ENCODE measurements at regions not wholly inside any gene's neighbourhood (a gene's known extent, or its start where the extent isn't known, plus 50 kb on each side); places are given as distances from the start of the nearest gene placed in this dataset.
A peak's percentile ranks its signal among the peaks of the same experiment; 100 is the strongest.
"Not testable (repeated sequence)": the region's sequence is repeated elsewhere in the genome, so short reads cannot be mapped to it uniquely, and the experiment has no call there.

- not testable (repeated sequence) for H2BK12ac ChIP-seq (ENCODE audit: low read length); H2BK5ac ChIP-seq (ENCODE audit: low read length); H4K8ac ChIP-seq (ENCODE audit: low read depth, low read length); H2AK5ac ChIP-seq (ENCODE audit: low read depth, low read length); H3K23ac ChIP-seq (ENCODE audit: low read depth, low read length, poor library complexity); H3K9me3 ChIP-seq (replicated peaks in 1 of 2; ENCODE audit: control insufficient read depth in 2 of 2, insufficient read depth in 1 of 2, low read depth in 1 of 2, low read length in 2 of 2); H3K18ac ChIP-seq (ENCODE audit: low read length); DNase-seq (ENCODE audit: low spot score); H2BK120ac ChIP-seq (ENCODE audit: low read depth, low read length); H2BK15ac ChIP-seq (ENCODE audit: low read length); H3K4me2 ChIP-seq (ENCODE audit: insufficient read depth, low read length, poor library complexity, severe bottlenecking); H3K27ac ChIP-seq (replicated peaks; ENCODE audit: low read length); H3K27me3 ChIP-seq (ENCODE audit: control insufficient read depth in 3 of 3, insufficient read depth in 3 of 3, low read depth in 1 of 3, low read length in 3 of 3); H3K9ac ChIP-seq (ENCODE audit: low read depth, low read length, poor library complexity); H4K91ac ChIP-seq (ENCODE audit: low read depth, low read length, poor library complexity); H3K36me3 ChIP-seq (replicated peaks in 1 of 2; ENCODE audit: control insufficient read depth in 2 of 2, insufficient read depth in 2 of 2, low read length in 2 of 2); H3K4ac ChIP-seq (ENCODE audit: low read length); H3K4me1 ChIP-seq (ENCODE audit: control insufficient read depth in 2 of 2, insufficient read depth in 1 of 2, low read depth in 1 of 2, low read length in 2 of 2); H3K79me1 ChIP-seq (ENCODE audit: low read depth, low read length); H3K14ac ChIP-seq (ENCODE audit: low read length)
- peak overlapping the region; percentile 45 to 78 for H3K4me3 ChIP-seq (ENCODE audit: low read length in 2 of 2)
- H2AFZ ChIP-seq (ENCODE audit: low read length) = peak overlapping the region; percentile 68
- WGBS, 2 donors (ENCODE audit: extremely low coverage in 2 of 2, insufficient read length in 2 of 2, insufficient replicate concordance in 1 of 2) = no CpG with 5 or more reads among the region's 27 CpGs
These were observed 77.9 kb downstream of the NR4A2 start for GRCh38 chr2:156254637-156255067.

GRCh38 chr2:156253765-156254164, 78.8 kb downstream of the NR4A2 start:
- Histone ChIP-seq H2BK12ac (ENCODE audit: low read length) (no peak overlapping the region), H4K91ac (ENCODE audit: low read depth, low read length, poor library complexity) (no peak overlapping the region), H3K27ac (replicated peaks; ENCODE audit: low read length) (no peak overlapping the region), H3K27me3 (ENCODE audit: control insufficient read depth in 3 of 3, insufficient read depth in 3 of 3, low read depth in 1 of 3, low read length in 3 of 3) (no peaks in the 10 kb centered on the region), H4K8ac (ENCODE audit: low read depth, low read length) (no peak overlapping the region), H3K4me2 (ENCODE audit: insufficient read depth, low read length, poor library complexity, severe bottlenecking) (no peak overlapping the region), H3K14ac (ENCODE audit: low read length) (no peak overlapping the region), H3K9ac (ENCODE audit: low read depth, low read length, poor library complexity) (no peak overlapping the region), H3K4me3 (ENCODE audit: low read length in 2 of 2) (peak overlapping the region in 1 of 2 donors; percentile 45), H3K4me1 (ENCODE audit: control insufficient read depth in 2 of 2, insufficient read depth in 1 of 2, low read depth in 1 of 2, low read length in 2 of 2) (no peaks in the 10 kb centered on the region), H2BK15ac (ENCODE audit: low read length) (no peak overlapping the region), H3K23ac (ENCODE audit: low read depth, low read length, poor library complexity) (no peak overlapping the region), H2AK5ac (ENCODE audit: low read depth, low read length) (no peak overlapping the region), H3K9me3 (replicated peaks in 1 of 2; ENCODE audit: control insufficient read depth in 2 of 2, insufficient read depth in 1 of 2, low read depth in 1 of 2, low read length in 2 of 2) (no peaks in the 10 kb centered on the region), H3K4ac (ENCODE audit: low read length) (no peak overlapping the region), H3K18ac (ENCODE audit: low read length) (no peak overlapping the region), H2BK5ac (ENCODE audit: low read length) (no peak overlapping the region), H2AFZ (ENCODE audit: low read length) (peak overlapping the region; percentile 68), H2BK120ac (ENCODE audit: low read depth, low read length) (no peak overlapping the region), H3K36me3 (replicated peaks in 1 of 2; ENCODE audit: control insufficient read depth in 2 of 2, insufficient read depth in 2 of 2, low read length in 2 of 2) (no peaks in the 10 kb centered on the region), H3K79me1 (ENCODE audit: low read depth, low read length) (no peaks in the 10 kb centered on the region)
- WGBS, 2 donors (ENCODE audit: extremely low coverage in 2 of 2, insufficient read length in 2 of 2, insufficient replicate concordance in 1 of 2) = no CpG with 5 or more reads among the region's 2 CpGs
- DNase-seq (ENCODE audit: low spot score) = no peak

- Histone ChIP-seq H2BK15ac (ENCODE audit: low read length) (no peak overlapping the region), H3K27ac (replicated peaks; ENCODE audit: low read length) (no peak overlapping the region), H3K4me3 (ENCODE audit: low read length in 2 of 2) (no peak overlapping the region), H3K4me1 (ENCODE audit: control insufficient read depth in 2 of 2, insufficient read depth in 1 of 2, low read depth in 1 of 2, low read length in 2 of 2) (no peaks in the 10 kb centered on the region), H3K27me3 (ENCODE audit: control insufficient read depth in 3 of 3, insufficient read depth in 3 of 3, low read depth in 1 of 3, low read length in 3 of 3) (no peaks in the 10 kb centered on the region), H3K4ac (ENCODE audit: low read length) (no peak overlapping the region), H2BK5ac (ENCODE audit: low read length) (no peak overlapping the region), H3K9me3 (replicated peaks in 1 of 2; ENCODE audit: control insufficient read depth in 2 of 2, insufficient read depth in 1 of 2, low read depth in 1 of 2, low read length in 2 of 2) (no peaks in the 10 kb centered on the region), H2BK120ac (ENCODE audit: low read depth, low read length) (no peak overlapping the region), H2BK12ac (ENCODE audit: low read length) (no peak overlapping the region), H3K36me3 (replicated peaks in 1 of 2; ENCODE audit: control insufficient read depth in 2 of 2, insufficient read depth in 2 of 2, low read length in 2 of 2) (no peaks in the 10 kb centered on the region), H3K14ac (ENCODE audit: low read length) (no peak overlapping the region), H3K4me2 (ENCODE audit: insufficient read depth, low read length, poor library complexity, severe bottlenecking) (no peak overlapping the region), H4K8ac (ENCODE audit: low read depth, low read length) (no peak overlapping the region), H2AFZ (ENCODE audit: low read length) (no peak overlapping the region), H3K9ac (ENCODE audit: low read depth, low read length, poor library complexity) (no peak overlapping the region), H4K91ac (ENCODE audit: low read depth, low read length, poor library complexity) (no peak overlapping the region), H3K79me1 (ENCODE audit: low read depth, low read length) (no peaks in the 10 kb centered on the region), H3K23ac (ENCODE audit: low read depth, low read length, poor library complexity) (no peak overlapping the region), H2AK5ac (ENCODE audit: low read depth, low read length) (no peak overlapping the region), H3K18ac (ENCODE audit: low read length) (no peak overlapping the region)
- WGBS, 2 donors (ENCODE audit: extremely low coverage in 2 of 2, insufficient read length in 2 of 2, insufficient replicate concordance in 1 of 2) = no CpG with 5 or more reads among the region's 1 CpG
- no peak for DNase-seq (ENCODE audit: low spot score)
These were observed 89.6 kb downstream of the NR4A2 start for GRCh38 chr2:156242874-156243273.

- Histone ChIP-seq H3K4me3 (ENCODE audit: low read length in 2 of 2) (no peak overlapping the region), H3K27ac (replicated peaks; ENCODE audit: low read length) (no peak overlapping the region), H3K4me1 (ENCODE audit: control insufficient read depth in 2 of 2, insufficient read depth in 1 of 2, low read depth in 1 of 2, low read length in 2 of 2) (no peaks in the 10 kb centered on the region), H3K9me3 (replicated peaks in 1 of 2; ENCODE audit: control insufficient read depth in 2 of 2, insufficient read depth in 1 of 2, low read depth in 1 of 2, low read length in 2 of 2) (no peaks in the 10 kb centered on the region), H3K4me2 (ENCODE audit: insufficient read depth, low read length, poor library complexity, severe bottlenecking) (no peak overlapping the region), H3K14ac (ENCODE audit: low read length) (no peak overlapping the region), H4K91ac (ENCODE audit: low read depth, low read length, poor library complexity) (no peak overlapping the region), H3K23ac (ENCODE audit: low read depth, low read length, poor library complexity) (no peak overlapping the region), H2BK12ac (ENCODE audit: low read length) (no peak overlapping the region), H2AK5ac (ENCODE audit: low read depth, low read length) (no peak overlapping the region), H2BK5ac (ENCODE audit: low read length) (no peak overlapping the region), H2AFZ (ENCODE audit: low read length) (no peak overlapping the region), H3K36me3 (replicated peaks in 1 of 2; ENCODE audit: control insufficient read depth in 2 of 2, insufficient read depth in 2 of 2, low read length in 2 of 2) (no peaks in the 10 kb centered on the region), H3K4ac (ENCODE audit: low read length) (no peak overlapping the region), H3K27me3 (ENCODE audit: control insufficient read depth in 3 of 3, insufficient read depth in 3 of 3, low read depth in 1 of 3, low read length in 3 of 3) (no peaks in the 10 kb centered on the region), H3K9ac (ENCODE audit: low read depth, low read length, poor library complexity) (no peak overlapping the region), H2BK15ac (ENCODE audit: low read length) (no peak overlapping the region), H3K79me1 (ENCODE audit: low read depth, low read length) (no peaks in the 10 kb centered on the region), H3K18ac (ENCODE audit: low read length) (no peak overlapping the region), H4K8ac (ENCODE audit: low read depth, low read length) (no peak overlapping the region), H2BK120ac (ENCODE audit: low read depth, low read length) (no peak overlapping the region)
- WGBS, 2 donors (ENCODE audit: extremely low coverage in 2 of 2, insufficient read length in 2 of 2, insufficient replicate concordance in 1 of 2) = no CpG with 5 or more reads among the region's 2 CpGs
- no peak for DNase-seq (ENCODE audit: low spot score)
These were observed 95.0 kb downstream of the NR4A2 start for GRCh38 chr2:156237558-156237957.

All from neuronal stem cell (in vitro differentiated cells).